ENCODE measurements at regions not wholly inside any gene's neighbourhood (a gene's known extent, or its start where the extent isn't known, plus 50 kb on each side); places are given as distances from the start of the nearest gene placed in this dataset.

DNA sequence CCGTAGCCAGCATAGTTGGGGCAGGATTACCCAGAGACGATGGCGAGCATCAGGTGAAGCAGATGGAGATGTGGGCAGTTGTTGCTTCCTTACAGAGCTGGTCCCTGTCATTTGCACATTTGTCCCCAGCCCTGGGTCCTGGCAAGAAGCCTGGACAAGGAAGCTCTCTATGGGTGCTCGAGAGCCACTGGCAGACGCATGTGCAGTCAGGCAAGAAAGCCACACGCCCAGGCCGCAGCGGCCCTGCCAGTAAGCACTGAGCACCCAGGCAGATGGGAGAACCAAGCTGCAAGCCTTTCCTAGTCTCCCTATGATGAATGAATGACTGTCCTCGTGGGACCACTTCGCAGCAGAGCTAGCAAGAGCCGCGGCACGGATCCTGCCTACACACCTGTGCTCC, 182.8 kb downstream of the FOXO1 start:
- Histone ChIP-seq H3K9me3 (no peaks in the 10 kb centered on the region), H3K27ac (no peak overlapping the region), H3K27me3 (no peaks in the 10 kb centered on the region), H3K36me3 (no peaks in the 10 kb centered on the region), H3K4me3 (no peak overlapping the region), H3K4me1 (ENCODE audit: insufficient read depth) (peaks cover 17% of the 10 kb centered on the region)
- intact Hi-C loops (cut with DNase I) = no loop called here
- DNase-seq = no peak
- TF ChIP-seq, protein P1, sequence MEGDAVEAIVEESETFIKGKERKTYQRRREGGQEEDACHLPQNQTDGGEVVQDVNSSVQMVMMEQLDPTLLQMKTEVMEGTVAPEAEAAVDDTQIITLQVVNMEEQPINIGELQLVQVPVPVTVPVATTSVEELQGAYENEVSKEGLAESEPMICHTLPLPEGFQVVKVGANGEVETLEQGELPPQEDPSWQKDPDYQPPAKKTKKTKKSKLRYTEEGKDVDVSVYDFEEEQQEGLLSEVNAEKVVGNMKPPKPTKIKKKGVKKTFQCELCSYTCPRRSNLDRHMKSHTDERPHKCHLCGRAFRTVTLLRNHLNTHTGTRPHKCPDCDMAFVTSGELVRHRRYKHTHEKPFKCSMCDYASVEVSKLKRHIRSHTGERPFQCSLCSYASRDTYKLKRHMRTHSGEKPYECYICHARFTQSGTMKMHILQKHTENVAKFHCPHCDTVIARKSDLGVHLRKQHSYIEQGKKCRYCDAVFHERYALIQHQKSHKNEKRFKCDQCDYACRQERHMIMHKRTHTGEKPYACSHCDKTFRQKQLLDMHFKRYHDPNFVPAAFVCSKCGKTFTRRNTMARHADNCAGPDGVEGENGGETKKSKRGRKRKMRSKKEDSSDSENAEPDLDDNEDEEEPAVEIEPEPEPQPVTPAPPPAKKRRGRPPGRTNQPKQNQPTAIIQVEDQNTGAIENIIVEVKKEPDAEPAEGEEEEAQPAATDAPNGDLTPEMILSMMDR (IDR thresholded peaks at IDR 0.05) = no peak
- TF ChIP-seq POLR2A (IDR thresholded peaks at IDR 0.05) = no peak
- no peak for TF ChIP-seq EP300 (IDR thresholded peaks at IDR 0.05)
- 89 to 92% (median 92%) methylated on average over 11 to 13 of the region's 13 CpGs for WGBS, 3 donors

DNA sequence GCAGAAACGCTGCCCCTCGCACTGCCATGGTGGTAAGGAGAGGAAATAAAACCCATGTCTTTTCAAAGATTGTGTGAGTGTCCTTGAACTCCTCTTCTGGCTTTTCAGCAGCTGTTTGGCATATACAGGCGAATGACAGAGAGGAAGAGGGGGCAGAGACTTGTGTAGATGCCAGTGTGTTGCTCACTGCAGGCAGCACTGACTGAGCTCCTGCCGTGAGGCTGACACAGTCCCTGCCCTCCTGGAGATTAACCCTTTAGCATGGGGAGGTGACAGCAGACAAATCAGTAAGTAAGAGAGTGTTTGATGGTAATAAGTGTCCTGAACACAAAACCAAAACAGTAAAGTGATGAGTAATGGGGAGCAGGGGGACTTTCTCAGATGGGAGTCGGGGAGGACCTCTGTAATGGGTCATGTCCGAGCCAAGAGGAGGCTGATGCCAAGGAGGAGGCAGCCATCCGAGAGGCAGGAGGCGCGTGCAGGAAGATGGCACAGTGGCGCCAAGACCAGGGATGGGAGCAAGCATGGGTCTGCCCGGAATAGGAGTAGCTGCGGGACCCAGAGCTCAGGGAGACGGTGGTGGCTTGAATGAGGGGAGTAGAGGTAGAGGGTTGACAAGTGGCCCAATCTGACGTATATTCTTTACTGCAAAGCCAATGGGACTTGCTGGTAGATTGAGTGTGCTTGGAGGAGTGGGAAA, 182.2 kb downstream of the FOXO1 start:
- Histone ChIP-seq H3K27ac (no peak overlapping the region), H3K36me3 (no peaks in the 10 kb centered on the region), H3K4me1 (ENCODE audit: insufficient read depth) (peaks cover 17% of the 10 kb centered on the region), H3K27me3 (no peaks in the 10 kb centered on the region), H3K9me3 (no peaks in the 10 kb centered on the region), H3K4me3 (no peak overlapping the region)
- intact Hi-C loops (cut with DNase I) = no loop called here
- TF ChIP-seq POLR2A (IDR thresholded peaks at IDR 0.05) (no peak), EP300 (IDR thresholded peaks at IDR 0.05) (no peak)
- TF ChIP-seq, protein P1 (IDR thresholded peaks at IDR 0.05) = no peak
- 64 to 73% (median 65%) methylated on average over 14 of the region's 14 CpGs for WGBS, 3 donors
- DNase-seq = no peak

DNA sequence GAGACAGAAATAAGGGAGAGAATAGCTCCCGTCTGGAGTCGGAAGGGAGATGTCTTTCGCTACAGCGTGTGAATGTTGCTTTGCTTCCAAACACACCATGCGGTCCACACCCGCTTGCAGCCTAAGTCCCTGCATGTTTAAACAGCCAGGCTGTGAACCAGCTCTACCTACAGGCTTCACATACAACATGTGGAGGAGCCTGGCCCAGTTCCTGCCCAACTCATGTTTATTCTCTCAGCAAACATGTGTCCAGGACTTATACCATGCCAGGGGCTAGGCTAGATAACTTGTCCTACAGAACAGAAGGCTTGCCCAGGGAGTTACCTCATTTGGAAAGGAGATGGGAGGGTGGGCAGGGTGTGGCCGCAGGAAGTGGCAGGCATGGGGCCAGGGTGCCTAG, 181.5 kb downstream of the FOXO1 start:
- Histone ChIP-seq H3K4me1 (ENCODE audit: insufficient read depth) (peaks cover 17% of the 10 kb centered on the region), H3K27me3 (no peaks in the 10 kb centered on the region), H3K4me3 (no peak overlapping the region), H3K36me3 (no peaks in the 10 kb centered on the region), H3K9me3 (no peaks in the 10 kb centered on the region), H3K27ac (no peak overlapping the region)
- DNase-seq = no peak
- WGBS, 3 donors = 82 to 85% (median 82%) methylated on average over 7 of the region's 7 CpGs
- intact Hi-C loops (cut with DNase I) = no loop called here
- TF ChIP-seq EP300 (IDR thresholded peaks at IDR 0.05) = no peak
- no peak for TF ChIP-seq POLR2A (IDR thresholded peaks at IDR 0.05)
- TF ChIP-seq, protein P1 (IDR thresholded peaks at IDR 0.05) = no peak

DNA sequence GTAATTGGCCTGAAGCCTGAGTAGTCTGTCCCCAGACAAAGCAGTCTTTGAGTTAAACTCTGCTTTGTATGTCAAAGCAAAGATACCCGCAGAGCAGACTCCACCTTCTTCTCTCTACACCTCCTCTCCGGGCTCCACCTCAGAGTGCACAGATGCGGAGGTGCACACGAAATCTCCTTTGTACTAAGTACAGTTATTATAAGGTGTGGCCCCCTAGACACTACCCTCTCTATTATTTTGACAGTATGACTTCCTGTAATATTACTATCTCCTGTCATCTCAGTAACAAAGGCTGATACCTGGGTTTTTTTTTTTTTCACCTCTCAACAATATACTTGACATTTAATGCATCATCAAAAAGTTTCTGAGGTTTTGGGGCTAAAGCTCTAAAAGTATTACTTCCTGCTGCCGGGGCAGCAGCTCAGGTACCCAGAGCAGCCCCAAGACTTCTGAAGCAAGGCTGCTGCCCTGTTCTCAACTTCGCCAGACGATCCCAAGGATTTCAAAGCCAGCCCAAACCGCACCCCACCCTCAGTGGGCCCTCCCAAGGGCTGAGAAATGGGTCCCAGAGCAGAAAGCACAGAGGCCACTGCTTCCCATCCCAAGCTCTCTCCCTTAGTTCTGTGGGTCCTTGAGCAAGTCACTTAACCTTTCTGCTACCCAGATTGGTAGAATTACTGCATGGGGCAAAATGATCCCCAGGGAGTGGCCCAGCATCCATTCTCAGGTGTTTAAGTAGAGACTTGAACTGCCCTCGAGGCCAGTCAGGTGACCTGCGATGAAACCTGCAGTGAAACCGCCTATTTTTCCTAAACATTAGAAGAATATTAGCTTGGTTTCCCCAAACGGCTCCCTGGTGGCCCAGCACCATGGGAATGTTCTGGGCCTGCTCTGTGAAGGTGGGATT, 180.6 kb downstream of the FOXO1 start:
- intact Hi-C loops (cut with DNase I) = no loop called here
- H3K4me1 ChIP-seq (ENCODE audit: insufficient read depth) = peaks cover 8% of the 10 kb centered on the region
- 91 to 92% (median 91%) methylated on average over 12 of the region's 12 CpGs for whole genome bisulfite sequencing, 3 donors
- H3K27ac ChIP-seq = no peak overlapping the region
- no peak for TF ChIP-seq POLR2A (IDR thresholded peaks at IDR 0.05)
- no peak for TF ChIP-seq EP300 (IDR thresholded peaks at IDR 0.05)
- TF ChIP-seq, protein P1 (IDR thresholded peaks at IDR 0.05) = no peak
- no peak for DNase-seq
- no peaks in the 10 kb centered on the region for H3K27me3 ChIP-seq
- H3K9me3 ChIP-seq = no peaks in the 10 kb centered on the region
- H3K4me3 ChIP-seq = no peak overlapping the region
- H3K36me3 ChIP-seq = no peaks in the 10 kb centered on the region
